Epithelial cell of prostate (primary cell): ENCODE measurements at regions not wholly inside any gene's neighbourhood (a gene's known extent, or its start where the extent isn't known, plus 50 kb on each side); places are given as distances from the start of the nearest gene placed in this dataset.

Source experiments
- DNase-seq: peaks from one replicate; pipeline ENCODE4 v3.0.0-alpha.2; 2011; ENCODE audit warnings: low read depth, low spot score
- H3K27ac ChIP-seq: fragments of 450-650 bp; 2 replicates; pipeline ENCODE4 v1.5.1; 2017; ENCODE audit warnings: mild to moderate bottlenecking

- peak; percentile 70 for DNase-seq
These were observed 616.4 kb downstream of the EFNB2 start for GRCh38 chr13:105918842-105919741.

GRCh38 chr13:105915146-105915850, 620.2 kb downstream of the EFNB2 start:
- DNase-seq: no peak
- no peak overlapping the region for H3K27ac ChIP-seq

More at GRCh38 chr13:105918842-105919741, 616.4 kb downstream of the EFNB2 start:
- peak overlapping the region; percentile 85 for H3K27ac ChIP-seq

- no peak overlapping the region for H3K27ac ChIP-seq
- no peak for DNase-seq
These were observed 621.0 kb downstream of the EFNB2 start for GRCh38 chr13:105914291-105915036.

- DNase-seq: no peak
- H3K27ac ChIP-seq: no peak overlapping the region
These were observed 626.9 kb downstream of the EFNB2 start for GRCh38 chr13:105908586-105908985.

GRCh38 chr13:105907319-105908019, 628.0 kb downstream of the EFNB2 start:
- no peak overlapping the region for H3K27ac ChIP-seq
- DNase-seq: no peak

GRCh38 chr13:105906746-105907145, 628.7 kb downstream of the EFNB2 start:
- no peak for DNase-seq

GRCh38 chr13:105904034-105904742, 631.3 kb downstream of the EFNB2 start:
- H3K27ac ChIP-seq: no peak overlapping the region
- DNase-seq: no peak

More at GRCh38 chr13:105906746-105907145, 628.7 kb downstream of the EFNB2 start:
- no peak overlapping the region for H3K27ac ChIP-seq

- H3K27ac ChIP-seq: no peak overlapping the region
- no peak for DNase-seq
These were observed 633.1 kb downstream of the EFNB2 start for GRCh38 chr13:105902396-105902795.

- no peak for DNase-seq
- no peak overlapping the region for H3K27ac ChIP-seq
These were observed 637.9 kb downstream of the EFNB2 start for GRCh38 chr13:105897575-105897974.

GRCh38 chr13:105894697-105895096, 640.8 kb downstream of the EFNB2 start:
- no peak for DNase-seq
- no peak overlapping the region for H3K27ac ChIP-seq

GRCh38 chr13:105890509-105890908, 645.0 kb downstream of the EFNB2 start:
- H3K27ac ChIP-seq: no peak overlapping the region
- no peak for DNase-seq

GRCh38 chr13:105878119-105878700, 657.3 kb downstream of the EFNB2 start:
- no peak overlapping the region for H3K27ac ChIP-seq

GRCh38 chr13:105874814-105875213, 660.6 kb downstream of the EFNB2 start:
- no peak for DNase-seq
- no peak overlapping the region for H3K27ac ChIP-seq

More at GRCh38 chr13:105878119-105878700, 657.3 kb downstream of the EFNB2 start:
- DNase-seq: no peak

GRCh38 chr13:105871768-105872167, 663.7 kb downstream of the EFNB2 start:
- no peak overlapping the region for H3K27ac ChIP-seq
- no peak for DNase-seq

GRCh38 chr13:105871326-105871725, 664.1 kb downstream of the EFNB2 start:
- no peak for DNase-seq
- no peak overlapping the region for H3K27ac ChIP-seq

GRCh38 chr13:105863300-105863920, 672.1 kb downstream of the EFNB2 start:
- DNase-seq: no peak
- H3K27ac ChIP-seq: no peak overlapping the region

GRCh38 chr13:105848494-105848893, 687.0 kb downstream of the EFNB2 start:
- peak overlapping the region; percentile 47 for H3K27ac ChIP-seq
- DNase-seq: peak; percentile 69

- peak overlapping the region; percentile 47 for H3K27ac ChIP-seq
- no peak for DNase-seq
These were observed 687.8 kb downstream of the EFNB2 start for GRCh38 chr13:105847527-105848291.
